ENCODE measurements at regions not wholly inside any gene's neighbourhood (a gene's known extent, or its start where the extent isn't known, plus 50 kb on each side); places are given as distances from the start of the nearest gene placed in this dataset.
"Not testable (repeated sequence)": the region's sequence is repeated elsewhere in the genome, so short reads cannot be mapped to it uniquely, and the experiment has no call there.

DNA sequence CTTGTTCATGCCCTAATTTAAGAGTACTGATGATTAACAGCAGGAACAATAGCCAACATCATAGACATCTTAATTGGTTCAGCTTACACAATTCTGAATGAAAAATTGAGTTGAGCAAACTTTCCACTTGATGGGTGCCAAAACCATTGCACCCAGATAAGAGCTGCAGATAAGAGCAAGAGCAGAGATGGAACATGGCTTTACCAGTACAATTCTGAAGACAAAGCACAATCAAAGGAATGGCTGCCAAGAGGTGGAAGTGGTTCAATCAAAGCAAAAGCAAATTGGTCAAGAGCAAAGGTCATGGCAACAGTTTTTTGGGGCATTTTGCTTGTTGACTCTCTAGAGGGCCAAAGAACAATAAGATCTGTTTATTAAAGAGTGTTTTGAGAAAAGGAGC, 65.6 kb upstream of the ATP5MC3 start:
- peaks cover 0 to 4% (median 0%) of the 10 kb centered on the region in 4 donors for H3K27me3 ChIP-seq
- no peak overlapping the region for H3K4me3 ChIP-seq
- H3K4me1 ChIP-seq, result no peaks in the 10 kb centered on the region
- H3K9me3 ChIP-seq, result no peaks in the 10 kb centered on the region
- no peak overlapping the region for H3K27ac ChIP-seq (replicated peaks in 1 of 4)
- intact Hi-C loops (cut with DNase I), result no loop called here
- TF ChIP-seq POLR2A (IDR thresholded peaks at IDR 0.05; ENCODE audit: low read depth), result no peak
- TF ChIP-seq, protein P1, sequence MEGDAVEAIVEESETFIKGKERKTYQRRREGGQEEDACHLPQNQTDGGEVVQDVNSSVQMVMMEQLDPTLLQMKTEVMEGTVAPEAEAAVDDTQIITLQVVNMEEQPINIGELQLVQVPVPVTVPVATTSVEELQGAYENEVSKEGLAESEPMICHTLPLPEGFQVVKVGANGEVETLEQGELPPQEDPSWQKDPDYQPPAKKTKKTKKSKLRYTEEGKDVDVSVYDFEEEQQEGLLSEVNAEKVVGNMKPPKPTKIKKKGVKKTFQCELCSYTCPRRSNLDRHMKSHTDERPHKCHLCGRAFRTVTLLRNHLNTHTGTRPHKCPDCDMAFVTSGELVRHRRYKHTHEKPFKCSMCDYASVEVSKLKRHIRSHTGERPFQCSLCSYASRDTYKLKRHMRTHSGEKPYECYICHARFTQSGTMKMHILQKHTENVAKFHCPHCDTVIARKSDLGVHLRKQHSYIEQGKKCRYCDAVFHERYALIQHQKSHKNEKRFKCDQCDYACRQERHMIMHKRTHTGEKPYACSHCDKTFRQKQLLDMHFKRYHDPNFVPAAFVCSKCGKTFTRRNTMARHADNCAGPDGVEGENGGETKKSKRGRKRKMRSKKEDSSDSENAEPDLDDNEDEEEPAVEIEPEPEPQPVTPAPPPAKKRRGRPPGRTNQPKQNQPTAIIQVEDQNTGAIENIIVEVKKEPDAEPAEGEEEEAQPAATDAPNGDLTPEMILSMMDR (IDR thresholded peaks at IDR 0.05), result no peak
- no peak for TF ChIP-seq POLR2AphosphoS5 (IDR thresholded peaks at IDR 0.05)
- no peak for TF ChIP-seq EP300 (IDR thresholded peaks at IDR 0.05)
- DNase-seq (ENCODE audit: extremely low spot score), result no peak
- H3K36me3 ChIP-seq, result no peaks in the 10 kb centered on the region

DNA sequence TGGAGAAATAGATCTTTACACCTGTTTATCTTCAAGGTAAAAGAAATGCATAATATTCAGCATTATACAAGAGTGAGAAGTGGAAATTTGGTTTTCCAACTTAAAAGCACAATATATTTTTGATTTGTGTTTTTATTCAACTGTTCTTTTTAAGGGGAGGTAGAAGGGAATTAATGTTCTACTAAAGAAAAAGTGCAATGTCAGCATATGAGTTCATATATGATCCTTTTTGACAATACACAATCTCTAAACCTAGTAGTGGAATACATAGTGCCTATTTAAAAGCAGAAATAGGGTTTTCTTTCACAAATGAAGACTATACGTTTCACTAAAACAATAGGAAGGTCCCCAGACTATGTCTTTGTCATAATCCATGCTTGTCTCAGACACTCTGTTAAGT, 63.2 kb upstream of the ATP5MC3 start:
- intact Hi-C loops (cut with DNase I), result no loop called here
- Histone ChIP-seq H3K4me3 (no peak overlapping the region), H3K9me3 (no peaks in the 10 kb centered on the region), H3K27ac (replicated peaks in 1 of 4) (no peak overlapping the region), H3K27me3 (no peaks in the 10 kb centered on the region), H3K4me1 (no peaks in the 10 kb centered on the region), H3K36me3 (no peaks in the 10 kb centered on the region)
- TF ChIP-seq EP300 (IDR thresholded peaks at IDR 0.05) (no peak), POLR2AphosphoS5 (IDR thresholded peaks at IDR 0.05) (no peak), POLR2A (IDR thresholded peaks at IDR 0.05; ENCODE audit: low read depth) (no peak)
- WGBS, result 37% methylated on average over 1 of the region's 1 CpG
- DNase-seq (ENCODE audit: extremely low spot score), result no peak

DNA sequence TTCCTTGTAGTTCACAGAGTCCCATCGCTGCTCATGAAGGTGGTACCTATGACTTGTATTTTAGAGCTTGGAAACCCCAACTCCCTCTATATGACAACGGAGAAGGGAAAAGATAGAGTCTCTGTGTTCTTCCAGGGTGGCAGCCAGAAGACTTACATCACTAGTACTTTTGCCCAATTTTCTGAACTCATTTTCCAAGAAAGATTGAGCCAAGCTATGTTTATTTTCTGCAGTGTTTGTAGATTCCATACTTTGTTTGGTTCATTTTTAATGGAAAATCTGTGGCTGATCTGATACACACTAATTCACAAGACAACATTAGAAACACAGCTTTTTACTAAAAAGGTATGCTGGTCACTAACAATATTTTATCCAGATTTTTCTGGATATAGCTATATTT, 60.2 kb upstream of the ATP5MC3 start:
- no peak overlapping the region for H3K27ac ChIP-seq (replicated peaks in 1 of 4)
- peaks cover 0 to 6% (median 0%) of the 10 kb centered on the region in 4 donors for H3K27me3 ChIP-seq
- H3K36me3 ChIP-seq, result no peaks in the 10 kb centered on the region
- H3K4me3 ChIP-seq, result no peak overlapping the region
- no peak for DNase-seq (ENCODE audit: extremely low spot score)
- no peaks in the 10 kb centered on the region for H3K4me1 ChIP-seq
- intact Hi-C loops (cut with DNase I), result no loop called here
- TF ChIP-seq POLR2A (IDR thresholded peaks at IDR 0.05; ENCODE audit: low read depth) (no peak), POLR2AphosphoS5 (IDR thresholded peaks at IDR 0.05) (no peak), EP300 (IDR thresholded peaks at IDR 0.05) (no peak)
- TF ChIP-seq, protein P1 (IDR thresholded peaks at IDR 0.05), result no peak
- H3K9me3 ChIP-seq, result peaks cover 0 to 7% (median 0%) of the 10 kb centered on the region in 4 donors
- 91% methylated on average over 2 of the region's 2 CpGs for WGBS

DNA sequence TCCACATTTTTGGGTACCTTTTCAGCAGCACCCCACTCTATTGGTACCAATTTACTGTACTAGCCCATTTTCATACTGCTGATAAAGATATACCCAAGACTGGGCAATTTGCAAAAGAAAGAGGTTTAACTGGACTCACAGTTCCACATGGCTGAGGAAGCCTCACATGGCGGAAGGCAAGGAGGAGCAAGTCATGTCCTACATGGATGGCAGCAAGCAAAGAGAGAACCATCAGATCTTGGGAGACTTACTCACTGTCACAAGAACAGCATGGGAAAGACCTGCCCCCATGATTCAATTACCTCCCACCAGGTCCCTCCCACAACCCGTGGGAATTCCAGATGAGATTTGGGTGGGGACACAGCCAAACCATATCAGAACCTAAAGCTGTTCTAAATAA, 58.5 kb upstream of the ATP5MC3 start:
- H3K36me3 ChIP-seq; H3K27ac ChIP-seq (replicated peaks in 1 of 4); H3K9me3 ChIP-seq; H3K4me1 ChIP-seq; H3K27me3 ChIP-seq; H3K4me3 ChIP-seq; DNase-seq (ENCODE audit: extremely low spot score); intact Hi-C loops (cut with DNase I): not testable (repeated sequence)
- 93% methylated on average over 2 of the region's 2 CpGs for WGBS

DNA sequence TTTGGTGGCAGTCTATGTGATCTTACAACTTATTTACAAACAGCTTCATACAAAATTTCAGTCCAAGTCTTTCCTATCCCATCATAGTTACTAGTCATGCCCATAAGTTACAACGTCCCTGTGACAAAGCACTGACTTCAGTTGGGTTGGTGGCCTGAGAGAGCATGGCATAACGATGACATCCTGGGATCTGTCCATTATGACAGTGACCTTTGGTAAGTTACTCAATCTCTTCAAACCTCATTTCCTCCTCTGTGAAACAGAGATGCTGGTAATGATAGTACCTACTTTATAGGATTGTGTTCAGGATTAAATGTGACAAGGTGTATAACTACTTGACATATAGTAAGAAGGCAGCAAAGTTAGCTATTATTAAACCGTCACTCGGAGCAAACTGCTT, 55.4 kb upstream of the ATP5MC3 start:
- no peak overlapping the region for H3K27ac ChIP-seq (replicated peaks in 1 of 4)
- H3K27me3 ChIP-seq, result peaks cover 0 to 6% (median 0%) of the 10 kb centered on the region in 4 donors
- 75% methylated on average over 4 of the region's 4 CpGs for WGBS
- H3K4me1 ChIP-seq, result no peaks in the 10 kb centered on the region
- no peak for DNase-seq (ENCODE audit: extremely low spot score)
- TF ChIP-seq EP300 (IDR thresholded peaks at IDR 0.05) (no peak), POLR2AphosphoS5 (IDR thresholded peaks at IDR 0.05) (no peak), POLR2A (IDR thresholded peaks at IDR 0.05; ENCODE audit: low read depth) (no peak)
- TF ChIP-seq, protein P1 (IDR thresholded peaks at IDR 0.05), result no peak
- no peaks in the 10 kb centered on the region for H3K36me3 ChIP-seq
- intact Hi-C loops (cut with DNase I), result no loop called here
- H3K9me3 ChIP-seq, result peaks cover 0 to 7% (median 0%) of the 10 kb centered on the region in 4 donors
- H3K4me3 ChIP-seq, result no peak overlapping the region

DNA sequence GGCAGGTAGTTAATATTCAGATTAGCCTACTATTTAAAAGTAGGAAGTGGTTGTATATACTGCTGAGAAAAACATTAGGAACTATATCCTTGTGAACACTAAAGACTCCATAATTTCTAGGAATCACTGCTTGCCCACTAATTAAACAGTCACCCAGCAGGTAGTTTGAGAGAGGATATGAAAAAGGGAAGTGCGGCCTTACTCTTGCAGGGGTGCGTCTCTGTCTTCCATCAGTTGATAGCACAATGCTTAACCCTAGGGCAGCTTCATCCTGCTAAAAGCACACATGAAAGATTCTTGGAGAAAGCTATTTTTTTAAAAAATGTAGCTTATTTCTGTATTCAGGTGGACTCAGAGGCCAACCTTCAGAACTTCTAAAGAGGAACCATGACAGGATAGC, 53.1 kb upstream of the ATP5MC3 start:
- H3K4me1 ChIP-seq, result no peaks in the 10 kb centered on the region
- H3K9me3 ChIP-seq, result peaks cover 0 to 7% (median 0%) of the 10 kb centered on the region in 4 donors
- H3K27me3 ChIP-seq, result peaks cover 0 to 6% (median 0%) of the 10 kb centered on the region in 4 donors
- no peak for DNase-seq (ENCODE audit: extremely low spot score)
- intact Hi-C loops (cut with DNase I), result no loop called here
- TF ChIP-seq POLR2A (IDR thresholded peaks at IDR 0.05; ENCODE audit: low read depth) (no peak), POLR2AphosphoS5 (IDR thresholded peaks at IDR 0.05) (no peak), EP300 (IDR thresholded peaks at IDR 0.05) (no peak)
- TF ChIP-seq, protein P1 (IDR thresholded peaks at IDR 0.05), result no peak
- WGBS, result 71% methylated on average over 2 of the region's 2 CpGs
- no peak overlapping the region for H3K27ac ChIP-seq (replicated peaks in 1 of 4)
- no peak overlapping the region for H3K4me3 ChIP-seq
- H3K36me3 ChIP-seq, result no peaks in the 10 kb centered on the region

All from esophagus muscularis mucosa (tissue), 4 donors.